NT2/D1 (cell line): ENCODE measurements at regions not wholly inside any gene's neighbourhood (a gene's known extent, or its start where the extent isn't known, plus 50 kb on each side); places are given as distances from the start of the nearest gene placed in this dataset.

ENCODE experiments used
- SUZ12 ChIP-seq: IDR thresholded peaks from 2 replicates; pipeline ENCODE4 v1.6.1; 2011; ENCODE audit not compliant: insufficient read length, insufficient read depth; ENCODE audit errors: extremely low read depth
- YY1 ChIP-seq: IDR thresholded peaks from 2 replicates; pipeline ENCODE4 v1.6.1; 2011; ENCODE audit not compliant: insufficient read length, insufficient read depth
- ZNF274 ChIP-seq: IDR thresholded peaks from 2 replicates; pipeline ENCODE4 v1.6.1; 2011; ENCODE audit warnings: mild to moderate bottlenecking, low read depth, low read length

DNA sequence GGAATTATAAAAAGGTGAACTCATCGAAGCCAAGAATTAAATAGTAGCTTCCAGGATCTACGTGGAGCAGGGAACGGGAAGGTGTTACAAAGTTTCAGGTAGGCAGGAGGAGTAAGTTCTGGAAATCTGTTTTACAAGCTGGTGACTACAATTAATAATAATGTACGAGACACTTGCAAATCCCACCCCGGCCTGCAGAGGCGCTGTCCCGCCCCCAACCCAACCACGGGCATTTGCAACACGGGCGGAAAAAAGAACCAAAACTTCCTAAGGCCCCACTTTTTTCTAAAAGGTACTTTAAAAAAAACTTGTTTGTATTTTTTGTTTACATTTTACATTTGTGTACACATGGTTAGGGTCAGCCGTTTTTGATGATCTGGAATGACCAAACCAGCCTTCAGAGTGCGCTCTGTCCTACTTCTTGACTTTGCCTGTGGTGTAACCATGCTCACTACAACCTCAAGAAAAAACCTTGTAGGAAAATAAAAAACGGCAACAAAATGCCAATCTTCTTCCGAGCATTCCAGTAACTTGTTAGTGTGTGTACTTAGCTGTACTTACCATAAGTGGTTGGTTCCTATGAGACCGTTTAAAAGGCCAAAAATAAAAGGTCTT lies 449.6 kb upstream of the B3GAT1 start:
- no peak for TF ChIP-seq ZNF274
- TF ChIP-seq YY1, result no peak
- TF ChIP-seq SUZ12, result no peak
